ENCODE measurements at regions not wholly inside any gene's neighbourhood (a gene's known extent, or its start where the extent isn't known, plus 50 kb on each side); places are given as distances from the start of the nearest gene placed in this dataset.

- Histone ChIP-seq H3K9ac (replicated peaks; ENCODE audit: extremely low read depth, insufficient read depth, low read length) (no peak overlapping the region), H3K27ac (ENCODE audit: insufficient read depth, low read depth, low read length) (no peak overlapping the region), H3K4me3 (replicated peaks in 1 of 3; ENCODE audit: insufficient read depth in 1 of 3, low read depth in 1 of 3, low read length in 3 of 3) (no peak overlapping the region), H3K4me1 (ENCODE audit: control insufficient read depth, extremely low read depth, insufficient read depth, low read length) (no peaks in the 10 kb centered on the region), H3K36me3 (ENCODE audit: control insufficient read depth in 2 of 2, extremely low read depth in 1 of 2, insufficient read depth in 2 of 2, low read length in 2 of 2) (no peaks in the 10 kb centered on the region), H3K27me3 (ENCODE audit: control insufficient read depth in 2 of 2, insufficient read depth in 2 of 2, low read length in 2 of 2) (no peaks in the 10 kb centered on the region), H2AFZ (ENCODE audit: low read depth, low read length) (no peak overlapping the region), H3K9me1 (replicated peaks; ENCODE audit: control insufficient read depth, extremely low read depth, insufficient read depth, low read length) (no peaks in the 10 kb centered on the region), H3K79me2 (ENCODE audit: control insufficient read depth, insufficient read depth, low read length) (no peaks in the 10 kb centered on the region), H4K20me1 (replicated peaks; ENCODE audit: control insufficient read depth, extremely low read depth, insufficient read depth, low read length) (no peaks in the 10 kb centered on the region), H3K4me2 (ENCODE audit: insufficient read depth, low read length) (no peak overlapping the region), H3K9me3 (replicated peaks; ENCODE audit: control insufficient read depth, insufficient read depth, low read length) (no peaks in the 10 kb centered on the region)
- FAIRE-seq (no peak), DNase-seq (ENCODE audit: low read depth, low spot score) (no peak)
- ChIA-PET CTCF (no interaction called here), POLR2A (no interaction called here)
- intact Hi-C loops (cut with micrococcal nuclease) (no loop called here), dilution Hi-C loops (cut with MboI; ENCODE audit: extremely low pct_ligation_motif_present, low sequenced_read_pairs) (no loop called here)
- TF ChIP-seq MYC (IDR thresholded peaks at IDR 0.05; ENCODE audit: low read depth, low read length) (no peak), POLR2A (IDR thresholded peaks at IDR 0.05; ENCODE audit: low read depth, low read length) (no peak), FOS (IDR thresholded peaks at IDR 0.05; ENCODE audit: borderline replicate concordance, insufficient read depth, low read length) (no peak), CTCF (IDR thresholded peaks at IDR 0.05; ENCODE audit: extremely low read depth in 1 of 2, insufficient read depth in 1 of 2, low read depth in 1 of 2, low read length in 2 of 2) (no peak), MAX (IDR thresholded peaks at IDR 0.05; ENCODE audit: insufficient read depth, insufficient read length) (no peak), EZH2 (IDR thresholded peaks at IDR 0.05; ENCODE audit: borderline replicate concordance, low read depth, low read length, severe bottlenecking) (no peak), GATA2 (IDR thresholded peaks at IDR 0.05; ENCODE audit: insufficient read depth, insufficient read length, low read depth, low read length) (no peak), POLR2AphosphoS5 (IDR thresholded peaks at IDR 0.05; ENCODE audit: insufficient read depth, low read depth, low read length) (no peak), JUN (IDR thresholded peaks at IDR 0.05; ENCODE audit: borderline replicate concordance, insufficient read depth, insufficient read length, low read depth) (no peak)
- no TSS peak for BruUV-seq (replicated peaks)
Observed at GRCh38 chr13:55359067-55359466, 1781.7 kb upstream of the PRR20A start.
